A673 (cell line): ENCODE measurements at regions not wholly inside any gene's neighbourhood (a gene's known extent, or its start where the extent isn't known, plus 50 kb on each side); places are given as distances from the start of the nearest gene placed in this dataset.

ENCODE experiments used
- CTCF ChIP-seq: fragments of 300-800, 200-600 bp; sonication (generic); conservative IDR thresholded peaks from 2 replicates; pipeline ENCODE4 v1.5.1; 2017; ENCODE audit warnings: low read depth, mild to moderate bottlenecking, antibody characterized with exemption, low read length, moderate library complexity, mixed read lengths
- EZH2 ChIP-seq: fragments of 200-600 bp; sonication (generic); IDR thresholded peaks from 2 replicates; pipeline ENCODE4 v1.6.1; 2017; ENCODE audit warnings: borderline replicate concordance, low read depth, mild to moderate bottlenecking, mixed read lengths, antibody characterized with exemption, low read length; ENCODE audit not compliant: poor library complexity, severe bottlenecking

- no peak for TF ChIP-seq EZH2
- TF ChIP-seq CTCF: no peak
Measured at GRCh38 chr4:92021788-92022187, 282.0 kb upstream of the GRID2 start.
